K562 (cell line): ENCODE measurements at regions not wholly inside any gene's neighbourhood (a gene's known extent, or its start where the extent isn't known, plus 50 kb on each side); places are given as distances from the start of the nearest gene placed in this dataset.
A peak's percentile ranks its signal among the peaks of the same experiment; 100 is the strongest.

ENCODE experiments used
- ATAC-seq: fragments of 200-7000 bp; cut with Tn5 transposase; 3 replicates; pipeline ENCODE4 v1.9.1; 2020; ENCODE audit warnings: moderate library complexity
- BruUV-seq: library from RNA; stranded (reverse); fragments of 400-500 nt; replicated peaks from 2 replicates; lab custom pipeline; 2021; lab: Mats Ljungman, UMichigan
- CTCF ChIA-PET: fragments of 300-600 bp; formaldehyde crosslinking; extraction: SDS; loops from one replicate; lab custom pipeline; 2021; ENCODE audit warnings: low intra/inter-chr PET ratio; lab: Yijun Ruan, JAX
- POLR2A ChIA-PET: fragments of 300-600, 350-650 bp; sonication (Branson Sonifier 250); formaldehyde crosslinking; extraction: SDS; loops from one replicate; lab custom pipeline; 2021; ENCODE audit warnings: antibody characterized with exemption, inconsistent platforms; lab: Yijun Ruan, JAX
- DNase-seq, 4 experiments: peaks; one replicate each; pipeline versions ENCODE4 v3.0.0 to v3.0.0-alpha.2; 2011 to 2018; ENCODE audit warnings: low spot score in 3 of 4, mixed read lengths in 3 of 4; ENCODE audit errors: extremely low read depth in 1 of 4
- FAIRE-seq: peaks from 2 replicates; lab custom pipeline; 2011; peaks lifted over from hg19 to GRCh38; lab: Jason Lieb, UNC
- H2AFZ ChIP-seq: 2 replicates; pipeline ENCODE4 v1.6.0; 2011; ENCODE audit warnings: low read depth, low read length, control low read depth, inconsistent platforms
- H3K27ac ChIP-seq: fragments of 200-600 bp; 3 replicates; pipeline ENCODE4 v1.8.0; 2011; ENCODE audit warnings: low read depth, mild to moderate bottlenecking, control low read depth, inconsistent platforms, low read length, moderate library complexity, mixed read lengths; ENCODE audit errors: extremely low read depth
- H3K27me3 ChIP-seq, 2 experiments: fragments of 300-600 bp in 1 of 2; 2 replicates in 1 of 2; 3 replicates in 1 of 2; pipeline versions ENCODE4 v1.6.0 to v1.8.0; 2011; ENCODE audit warnings: inconsistent platforms in 2 of 2, low read length in 2 of 2, mild to moderate bottlenecking in 1 of 2, mixed read lengths in 1 of 2, moderate library complexity in 1 of 2; ENCODE audit not compliant: control insufficient read depth in 2 of 2, insufficient read depth in 2 of 2
- H3K36me3 ChIP-seq: fragments of 300-600 bp; 3 replicates; pipeline ENCODE4 v1.8.0; 2011; ENCODE audit warnings: mild to moderate bottlenecking, low read length, inconsistent platforms; ENCODE audit not compliant: control insufficient read depth, insufficient read depth
- H3K4me1 ChIP-seq, 2 experiments: fragments of 200-600 bp in 1 of 2; replicated peaks in 1 of 2; 2 replicates in 1 of 2; 3 replicates in 1 of 2; pipeline versions ENCODE4 v1.5.1 to v1.8.0; 2011; ENCODE audit warnings: inconsistent platforms in 2 of 2, low read length in 2 of 2, mild to moderate bottlenecking in 1 of 2, mixed read lengths in 1 of 2, moderate library complexity in 1 of 2; ENCODE audit not compliant: control insufficient read depth in 2 of 2, insufficient read depth in 2 of 2
- H3K4me2 ChIP-seq: 2 replicates; pipeline ENCODE4 v1.6.1; 2011; ENCODE audit warnings: low read length, control low read depth, inconsistent platforms, mixed read lengths; ENCODE audit not compliant: insufficient read depth
- H3K4me3 ChIP-seq: fragments of 200-600 bp; sonication (generic), shearing (Covaris generic); 2 replicates; pipeline ENCODE4 v1.5.1; 2016; ENCODE audit warnings: control low read depth, inconsistent platforms
- H3K79me2 ChIP-seq: fragments of 200-600 bp; 3 replicates; pipeline ENCODE4 v1.8.0; 2011; ENCODE audit warnings: low read length, inconsistent platforms; ENCODE audit not compliant: control insufficient read depth, insufficient read depth
- H3K9ac ChIP-seq, 2 experiments: 2 replicates each; pipeline versions ENCODE4 v1.6.0 to v1.6.1; 2011; ENCODE audit warnings: low read depth in 2 of 2, low read length in 2 of 2, control low read depth in 1 of 2, inconsistent platforms in 1 of 2, mild to moderate bottlenecking in 1 of 2, mixed read lengths in 1 of 2; ENCODE audit not compliant: insufficient read depth in 1 of 2
- H3K9me1 ChIP-seq: one replicate; pipeline ENCODE4 v1.6.0; 2011; ENCODE audit warnings: inconsistent platforms, mild to moderate bottlenecking, low read length, moderate library complexity; ENCODE audit not compliant: control insufficient read depth, insufficient read depth
- H3K9me3 ChIP-seq: replicated peaks from 2 replicates; pipeline ENCODE4 v1.5.1; 2011; ENCODE audit warnings: low read depth, low read length, inconsistent platforms; ENCODE audit not compliant: control insufficient read depth, insufficient read depth
- H4K20me1 ChIP-seq: replicated peaks from 2 replicates; pipeline ENCODE4 v1.6.1; 2011; ENCODE audit warnings: low read length, inconsistent platforms, mixed read lengths; ENCODE audit not compliant: control insufficient read depth, insufficient read depth
- ATF3 ChIP-seq, 2 experiments: fragments of 450-650 bp in 1 of 2; sonication (generic) in 1 of 2; formaldehyde crosslinking in 1 of 2; IDR thresholded peaks in 1 of 2; conservative IDR thresholded peaks in 1 of 2; 2 replicates each; pipeline versions ENCODE4 v1.6.1 to v1.8.1; 2016 to 2023; ENCODE audit warnings: mild to moderate bottlenecking in 2 of 2, moderate library complexity in 2 of 2, inconsistent platforms in 1 of 2, missing genetic modification reagents in 1 of 2
- CEBPB ChIP-seq: fragments of 450-650 bp; IDR thresholded peaks from 2 replicates; pipeline ENCODE4 v1.6.1; 2016; ENCODE audit warnings: missing genetic modification characterization, missing compliant biosample characterization
- CEBPG ChIP-seq, 3 experiments: fragments of 200-800 bp in 1 of 3; sonication (Bioruptor generic) in 1 of 3; sonication (generic) in 1 of 3; formaldehyde crosslinking in 1 of 3; IDR thresholded peaks in 2 of 3; conservative IDR thresholded peaks in 1 of 3; 2 replicates each; pipeline versions ENCODE4 v1.6.1 to v1.8.0; 2016 to 2022; ENCODE audit warnings: missing compliant biosample characterization in 2 of 3, missing genetic modification characterization in 2 of 3, mild to moderate bottlenecking in 1 of 3, missing genetic modification reagents in 1 of 3
- RUNX1 ChIP-seq: sonication (generic); IDR thresholded peaks from 2 replicates; pipeline ENCODE4 v1.6.1; 2016; ENCODE audit warnings: antibody characterized with exemption, low read depth
- SRSF7 ChIP-seq: fragments of 200-400 bp; formaldehyde crosslinking; optimal IDR thresholded peaks from 2 replicates; pipeline ENCODE3; 2017; ENCODE audit warnings: mild to moderate bottlenecking, low read depth, low read length
- ZNF277 ChIP-seq: fragments of 250-450 bp; sonication (Bioruptor Pico); IDR thresholded peaks from 2 replicates; pipeline ENCODE4 v1.8.0; 2022; ENCODE audit warnings: inconsistent platforms, mild to moderate bottlenecking, moderate library complexity, borderline replicate concordance
- ZNF696 ChIP-seq: fragments of 250-450 bp; sonication (Bioruptor Pico); conservative IDR thresholded peaks from 2 replicates; pipeline ENCODE4 v1.4.0; 2020; ENCODE audit warnings: mild to moderate bottlenecking, moderate library complexity
- WGBS: fragments of 100-300 bp; shearing (Covaris generic); methylation state at CpG from one replicate; pipeline ENCODE4 v1.1.6; 2016; ENCODE audit warnings: low coverage, mixed read lengths; ENCODE audit not compliant: insufficient coverage; ENCODE audit errors: missing lambda C conversion rate; 5-methylcytosine and 5-hydroxymethylcytosine counted together
- in situ Hi-C: fragments of 300-500 bp; cut with MboI; formaldehyde crosslinking; loops from 4 replicates; pipeline ENCODE4 v1.15.0; 2018; ENCODE audit warnings: inconsistent platforms, mixed read lengths
- intact Hi-C: fragments of 100-400 bp; cut with micrococcal nuclease; formaldehyde crosslinking; loops from 2 replicates; pipeline ENCODE4 v1.14.2; 2022

DNA sequence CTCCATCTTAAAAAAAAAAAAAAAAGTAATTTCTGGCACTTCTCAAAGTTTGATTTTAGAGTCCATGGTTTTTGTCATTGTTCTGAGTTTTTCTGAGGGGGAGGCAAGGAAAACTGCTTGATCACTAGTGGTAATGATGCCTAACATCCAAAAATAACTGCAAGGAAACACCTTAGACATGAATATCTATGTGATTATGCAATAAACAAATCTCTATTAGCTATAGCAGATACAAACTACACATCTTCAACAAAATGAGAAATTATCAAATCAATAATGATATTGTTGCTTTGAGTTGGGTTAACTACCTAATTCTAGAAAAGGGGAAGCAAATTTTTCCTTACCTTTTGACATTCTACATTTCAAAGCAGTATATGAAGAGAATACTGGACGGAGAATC, 230.9 kb upstream of the JARID2 start:
- no TSS peak for BruUV-seq
- Histone ChIP-seq H4K20me1 (no peaks in the 10 kb centered on the region), H3K27ac (no peak overlapping the region), H3K79me2 (no peaks in the 10 kb centered on the region), H3K9me3 (no peaks in the 10 kb centered on the region), H3K27me3 (no peaks in the 10 kb centered on the region), H2AFZ (no peak overlapping the region), H3K4me1 (peaks cover 17 to 30% of the 10 kb centered on the region in 2 experiments), H3K9ac (no peak overlapping the region), H3K4me3 (no peak overlapping the region), H3K9me1 (no peaks in the 10 kb centered on the region), H3K36me3 (no peaks in the 10 kb centered on the region), H3K4me2 (no peak overlapping the region)
- no peak for TF ChIP-seq CEBPG (CRISPR knock-in tag; IDR thresholded peaks at IDR 0.05)
- peak; percentile 49 to 88 for TF ChIP-seq CEBPG (tag; conservative IDR thresholded peaks at IDR 0.05 in 1 of 2, IDR thresholded peaks at IDR 0.05 in 1 of 2)
- TF ChIP-seq ATF3 (IDR thresholded peaks at IDR 0.05) = 0 out of 2 replicates have a peak, but pooled peaks have one; percentile 26
- no peak for TF ChIP-seq ATF3 (CRISPR knock-in tag; conservative IDR thresholded peaks at IDR 0.05)
- TF ChIP-seq CEBPB = peak; percentile 81
- TF ChIP-seq ZNF696 (CRISPR knock-in tag) = no peak
- no peak for TF ChIP-seq RUNX1
- no peak for TF ChIP-seq SRSF7
- TF ChIP-seq ZNF277 (CRISPR knock-in tag) = no peak
- in situ Hi-C loops = no loop called here
- CTCF ChIA-PET = no interaction called here
- intact Hi-C loops = loop anchor here (5.0 kb wide), 2 partner anchors 62 to 232 kb away; partner anchors contain the start of gene JARID2
- no peak for ATAC-seq
- no peak for DNase-seq
- 87% methylated on average over 1 of the region's 1 CpG for WGBS
- POLR2A ChIA-PET = no interaction called here
- FAIRE-seq = no peak
